GM12891 (cell line): ENCODE measurements at regions not wholly inside any gene's neighbourhood (a gene's known extent, or its start where the extent isn't known, plus 50 kb on each side); places are given as distances from the start of the nearest gene placed in this dataset.

Experiments used
- POLR2A ChIP-seq: IDR thresholded peaks from 2 replicates; pipeline ENCODE4 v1.6.1; 2011; ENCODE audit warnings: low read depth, low read length, control low read depth
- POLR2AphosphoS5 ChIP-seq: IDR thresholded peaks from 2 replicates; pipeline ENCODE4 v1.6.1; 2011; ENCODE audit warnings: low read depth, low read length, control low read depth
- TAF1 ChIP-seq: IDR thresholded peaks from 2 replicates; pipeline ENCODE4 v1.6.1; 2011; ENCODE audit warnings: low read depth, low read length, control low read depth

DNA sequence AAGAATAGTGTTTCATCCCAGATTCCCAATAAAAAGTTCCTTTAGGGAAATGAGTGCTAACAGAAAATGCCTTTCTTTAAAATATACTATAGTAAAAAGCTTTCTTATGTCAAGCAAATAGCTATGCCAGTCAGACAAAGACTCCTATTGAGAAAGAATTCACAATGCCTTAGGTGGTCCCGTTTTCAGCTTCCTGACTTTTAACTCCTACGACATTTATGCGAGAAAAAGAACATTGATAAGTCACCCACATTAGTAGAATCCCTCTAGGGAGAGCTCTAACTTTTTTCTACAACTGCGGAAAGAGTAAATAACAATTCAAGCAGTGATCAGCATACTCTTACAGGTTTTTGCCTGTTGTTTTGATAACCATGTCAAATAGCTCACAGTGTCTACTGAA is 750.8 kb upstream of the ACVR2A start:
- TF ChIP-seq POLR2A (no peak), POLR2AphosphoS5 (no peak), TAF1 (no peak)
